Ovary (tissue), 3 donors: ENCODE measurements at regions not wholly inside any gene's neighbourhood (a gene's known extent, or its start where the extent isn't known, plus 50 kb on each side); places are given as distances from the start of the nearest gene placed in this dataset.

ENCODE experiments used
- POLR2A ChIP-seq: fragments of 450-650 bp; IDR thresholded peaks from one replicate; pipeline ENCODE4 v1.6.1; 2017; ENCODE audit warnings: antibody characterized with exemption, mild to moderate bottlenecking, moderate library complexity
- TF ChIP-seq, protein P1 (sequence below), 3 donors: fragments of 450-650 bp in 2 of 3; fragments of 200-600 bp in 1 of 3; IDR thresholded peaks; one replicate each; pipeline versions ENCODE4 v1.5.1 to v1.8.0; 2016 to 2022; ENCODE audit warnings: antibody characterized with exemption in 3 of 3, mild to moderate bottlenecking in 1 of 3
- donor health status: DM: no; HTN: no; CAD: no.

GRCh38 chr6:150527100-150527499 is 72.6 kb upstream of the PLEKHG1 start:
- TF ChIP-seq, protein P1, sequence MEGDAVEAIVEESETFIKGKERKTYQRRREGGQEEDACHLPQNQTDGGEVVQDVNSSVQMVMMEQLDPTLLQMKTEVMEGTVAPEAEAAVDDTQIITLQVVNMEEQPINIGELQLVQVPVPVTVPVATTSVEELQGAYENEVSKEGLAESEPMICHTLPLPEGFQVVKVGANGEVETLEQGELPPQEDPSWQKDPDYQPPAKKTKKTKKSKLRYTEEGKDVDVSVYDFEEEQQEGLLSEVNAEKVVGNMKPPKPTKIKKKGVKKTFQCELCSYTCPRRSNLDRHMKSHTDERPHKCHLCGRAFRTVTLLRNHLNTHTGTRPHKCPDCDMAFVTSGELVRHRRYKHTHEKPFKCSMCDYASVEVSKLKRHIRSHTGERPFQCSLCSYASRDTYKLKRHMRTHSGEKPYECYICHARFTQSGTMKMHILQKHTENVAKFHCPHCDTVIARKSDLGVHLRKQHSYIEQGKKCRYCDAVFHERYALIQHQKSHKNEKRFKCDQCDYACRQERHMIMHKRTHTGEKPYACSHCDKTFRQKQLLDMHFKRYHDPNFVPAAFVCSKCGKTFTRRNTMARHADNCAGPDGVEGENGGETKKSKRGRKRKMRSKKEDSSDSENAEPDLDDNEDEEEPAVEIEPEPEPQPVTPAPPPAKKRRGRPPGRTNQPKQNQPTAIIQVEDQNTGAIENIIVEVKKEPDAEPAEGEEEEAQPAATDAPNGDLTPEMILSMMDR (IDR thresholded peaks at IDR 0.05) = no peak
- no peak for TF ChIP-seq POLR2A
